NT2/D1 (cell line): ENCODE measurements at regions not wholly inside any gene's neighbourhood (a gene's known extent, or its start where the extent isn't known, plus 50 kb on each side); places are given as distances from the start of the nearest gene placed in this dataset.

Experiments used
- DNase-seq: peaks from one replicate; pipeline ENCODE4 v3.0.0-alpha.2; 2011; ENCODE audit warnings: low read depth, low spot score
- H3K27me3 ChIP-seq: 2 replicates; pipeline ENCODE4 v1.6.0; 2011; ENCODE audit warnings: mild to moderate bottlenecking; ENCODE audit not compliant: insufficient read length, insufficient read depth
- H3K36me3 ChIP-seq: 2 replicates; pipeline ENCODE4 v1.6.1; 2011; ENCODE audit warnings: mild to moderate bottlenecking, low read length, mixed read lengths; ENCODE audit not compliant: insufficient read depth, insufficient read length
- H3K4me1 ChIP-seq: 2 replicates; pipeline ENCODE4 v1.5.1; 2011; ENCODE audit not compliant: insufficient read depth, insufficient read length
- H3K4me3 ChIP-seq: 2 replicates; pipeline ENCODE4 v1.5.1; 2011; ENCODE audit warnings: low read depth; ENCODE audit not compliant: insufficient read length
- H3K9ac ChIP-seq: 2 replicates; pipeline ENCODE4 v1.6.0; 2011; ENCODE audit warnings: low read depth; ENCODE audit not compliant: insufficient read length
- H3K9me3 ChIP-seq: 2 replicates; pipeline ENCODE4 v1.5.1; 2011; ENCODE audit warnings: mild to moderate bottlenecking, low read length; ENCODE audit not compliant: insufficient read depth
- SUZ12 ChIP-seq: IDR thresholded peaks from 2 replicates; pipeline ENCODE4 v1.6.1; 2011; ENCODE audit not compliant: insufficient read length, insufficient read depth; ENCODE audit errors: extremely low read depth
- YY1 ChIP-seq: IDR thresholded peaks from 2 replicates; pipeline ENCODE4 v1.6.1; 2011; ENCODE audit not compliant: insufficient read length, insufficient read depth
- ZNF274 ChIP-seq: IDR thresholded peaks from 2 replicates; pipeline ENCODE4 v1.6.1; 2011; ENCODE audit warnings: mild to moderate bottlenecking, low read depth, low read length

DNA sequence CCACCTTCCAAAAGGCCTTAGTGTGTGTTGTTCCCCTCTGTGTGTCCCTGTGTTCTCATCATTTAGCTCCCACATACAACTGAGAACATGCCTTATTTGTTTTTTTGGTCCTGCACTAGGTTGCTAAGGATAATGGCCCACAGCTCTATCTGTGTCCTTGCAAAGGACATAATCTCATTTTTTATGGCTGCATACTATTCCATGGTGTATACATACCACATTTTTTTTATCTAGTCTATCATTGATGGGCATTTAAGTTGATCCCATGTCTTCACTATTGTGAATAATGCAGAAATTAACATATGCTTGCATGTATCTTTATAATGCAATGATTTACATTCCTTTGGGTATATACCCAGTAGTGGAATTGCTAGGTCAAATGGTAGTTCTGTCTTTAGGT lies 645.7 kb downstream of the PDCD6IP start:
- no peaks in the 10 kb centered on the region for H3K4me1 ChIP-seq
- no peaks in the 10 kb centered on the region for H3K36me3 ChIP-seq
- H3K4me3 ChIP-seq: no peak overlapping the region
- TF ChIP-seq SUZ12 (no peak), ZNF274 (no peak), YY1 (no peak)
- peaks cover 14% of the 10 kb centered on the region; the same call in 1 of the 2 replicates for H3K9me3 ChIP-seq
- DNase-seq: no peak
- H3K9ac ChIP-seq: no peak overlapping the region
- H3K27me3 ChIP-seq: no peaks in the 10 kb centered on the region

GRCh38 chr3:34449305-34449704 lies 650.9 kb downstream of the PDCD6IP start:
- H3K9me3 ChIP-seq: peaks cover under 1% of the 10 kb centered on the region; the same call in 1 of the 2 replicates
- H3K27me3 ChIP-seq: no peaks in the 10 kb centered on the region
- no peaks in the 10 kb centered on the region for H3K4me1 ChIP-seq
- no peaks in the 10 kb centered on the region for H3K36me3 ChIP-seq
- DNase-seq: no peak
- H3K9ac ChIP-seq: no peak overlapping the region
- H3K4me3 ChIP-seq: no peak overlapping the region
- TF ChIP-seq ZNF274: no peak
- no peak for TF ChIP-seq SUZ12
- TF ChIP-seq YY1: no peak

DNA sequence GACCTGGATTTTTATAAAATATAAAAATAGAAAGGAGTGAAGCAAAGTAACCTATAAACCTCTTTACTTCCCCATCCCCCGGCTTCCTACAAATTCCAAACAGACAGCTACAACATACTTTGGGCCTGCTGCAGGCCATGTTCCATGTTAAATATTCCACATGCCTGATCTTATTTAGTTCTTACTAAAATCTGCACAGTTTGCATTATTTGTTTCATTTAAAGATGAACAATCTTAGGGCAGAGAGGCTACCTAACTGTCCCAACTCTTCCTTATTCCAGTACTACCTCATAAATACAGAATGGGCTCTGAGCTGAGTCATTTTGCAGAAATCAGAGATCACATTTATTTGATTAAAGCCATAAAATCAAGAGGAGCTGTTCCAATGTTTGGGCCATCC lies 665.0 kb downstream of the PDCD6IP start:
- TF ChIP-seq YY1 (no peak), SUZ12 (no peak), ZNF274 (no peak)
- Histone ChIP-seq H3K4me3 (no peak overlapping the region), H3K9ac (no peak overlapping the region), H3K4me1 (no peaks in the 10 kb centered on the region), H3K36me3 (no peaks in the 10 kb centered on the region), H3K9me3 (peaks cover 10% of the 10 kb centered on the region), H3K27me3 (no peaks in the 10 kb centered on the region)
- DNase-seq: no peak

GRCh38 chr3:34464646-34465045 lies 666.2 kb downstream of the PDCD6IP start:
- no peak for DNase-seq
- no peaks in the 10 kb centered on the region for H3K9me3 ChIP-seq

GRCh38 chr3:34475851-34476250 lies 677.4 kb downstream of the PDCD6IP start:
- H3K27me3 ChIP-seq: no peaks in the 10 kb centered on the region
- no peak overlapping the region for H3K9ac ChIP-seq
- H3K4me1 ChIP-seq: no peaks in the 10 kb centered on the region
- no peaks in the 10 kb centered on the region for H3K36me3 ChIP-seq
- DNase-seq: no peak
- H3K4me3 ChIP-seq: no peak overlapping the region
- no peak for TF ChIP-seq ZNF274
- TF ChIP-seq YY1: no peak
- no peak for TF ChIP-seq SUZ12
- H3K9me3 ChIP-seq: no peaks in the 10 kb centered on the region

More at GRCh38 chr3:34464646-34465045, 666.2 kb downstream of the PDCD6IP start:
- no peaks in the 10 kb centered on the region for H3K4me1 ChIP-seq
- H3K9ac ChIP-seq: no peak overlapping the region
- TF ChIP-seq SUZ12 (no peak), YY1 (no peak)
- H3K27me3 ChIP-seq: no peaks in the 10 kb centered on the region
- H3K4me3 ChIP-seq: no peak overlapping the region
- no peaks in the 10 kb centered on the region for H3K36me3 ChIP-seq

DNA sequence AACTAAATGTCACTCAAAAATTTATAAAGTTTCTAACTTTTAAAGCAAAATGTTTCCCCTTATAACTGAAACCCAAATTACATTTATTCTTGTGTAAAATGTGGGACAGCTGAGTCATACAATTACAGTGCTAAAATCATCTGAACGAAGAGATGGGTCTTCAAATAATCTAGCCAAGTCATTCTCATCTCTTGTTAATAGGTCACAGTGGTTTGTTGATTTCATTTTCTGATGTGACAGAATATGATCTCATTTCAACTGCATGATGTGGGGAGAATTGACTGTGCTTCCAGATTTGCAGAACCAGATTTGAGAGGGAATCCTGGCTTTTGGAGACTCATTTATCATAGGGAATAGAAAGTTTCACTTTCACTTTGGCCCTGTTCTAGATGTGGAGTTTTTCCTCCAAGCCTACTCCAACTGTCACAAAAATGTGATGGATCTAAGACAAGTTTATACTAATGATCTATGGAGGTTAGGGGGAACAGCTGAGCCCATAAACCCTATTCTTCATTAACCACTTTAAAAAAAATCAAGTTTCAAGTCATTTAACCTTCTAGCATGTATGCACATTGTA lies 685.0 kb downstream of the PDCD6IP start:
- no peaks in the 10 kb centered on the region for H3K36me3 ChIP-seq
- H3K9ac ChIP-seq: no peak overlapping the region
- no peaks in the 10 kb centered on the region for H3K9me3 ChIP-seq
- H3K4me3 ChIP-seq: no peak overlapping the region
- no peaks in the 10 kb centered on the region for H3K4me1 ChIP-seq
- no peaks in the 10 kb centered on the region for H3K27me3 ChIP-seq
- TF ChIP-seq ZNF274 (no peak), SUZ12 (no peak), YY1 (no peak)
- DNase-seq: no peak

DNA sequence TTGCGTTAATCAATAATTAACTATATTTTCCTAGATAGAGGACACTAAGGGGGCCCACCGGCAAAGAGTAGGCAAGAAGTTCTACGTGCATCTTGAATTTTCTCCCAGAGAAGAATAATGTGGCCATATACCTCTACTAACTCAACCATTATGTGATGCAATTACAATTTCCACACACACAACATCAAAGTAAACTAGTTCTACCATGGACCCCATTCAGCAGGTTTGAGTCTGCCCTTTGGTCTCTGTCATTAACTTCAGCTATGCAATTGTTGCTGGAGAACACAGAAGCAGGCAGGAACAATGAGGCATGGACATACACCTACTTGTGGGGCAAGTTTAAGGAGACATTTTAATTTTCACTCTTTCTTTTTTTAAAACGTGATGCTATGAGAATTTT lies 705.9 kb downstream of the PDCD6IP start:
- no peak overlapping the region for H3K4me3 ChIP-seq
- no peaks in the 10 kb centered on the region for H3K36me3 ChIP-seq
- H3K9ac ChIP-seq: no peak overlapping the region
- no peaks in the 10 kb centered on the region for H3K4me1 ChIP-seq
- TF ChIP-seq YY1 (no peak), SUZ12 (no peak), ZNF274 (no peak)
- no peaks in the 10 kb centered on the region for H3K9me3 ChIP-seq
- no peaks in the 10 kb centered on the region for H3K27me3 ChIP-seq
- no peak for DNase-seq
